PC-3 (cell line): ENCODE measurements at regions not wholly inside any gene's neighbourhood (a gene's known extent, or its start where the extent isn't known, plus 50 kb on each side); places are given as distances from the start of the nearest gene placed in this dataset.

ENCODE experiments used
- EZH2 ChIP-seq: fragments of 300-600 bp; sonication (generic); IDR thresholded peaks from one replicate; pipeline ENCODE4 v1.6.1; 2017; ENCODE audit warnings: antibody characterized with exemption, mild to moderate bottlenecking, low read length; ENCODE audit not compliant: unreplicated experiment
- EZH2phosphoT487 ChIP-seq: fragments of 300-600 bp; sonication (generic); IDR thresholded peaks from 2 replicates; pipeline ENCODE4 v1.6.1; 2018; ENCODE audit warnings: mild to moderate bottlenecking, antibody characterized with exemption, low read length, borderline replicate concordance
- TF ChIP-seq, protein P1 (sequence below): fragments of 300-600 bp; sonication (generic); conservative IDR thresholded peaks from 2 replicates; pipeline ENCODE4 v1.5.1; 2017; ENCODE audit warnings: antibody characterized with exemption, low read depth, mild to moderate bottlenecking, low read length

GRCh38 chr18:77895250-77895649 lies 645.6 kb downstream of the GALR1 start:
- TF ChIP-seq, protein P1, sequence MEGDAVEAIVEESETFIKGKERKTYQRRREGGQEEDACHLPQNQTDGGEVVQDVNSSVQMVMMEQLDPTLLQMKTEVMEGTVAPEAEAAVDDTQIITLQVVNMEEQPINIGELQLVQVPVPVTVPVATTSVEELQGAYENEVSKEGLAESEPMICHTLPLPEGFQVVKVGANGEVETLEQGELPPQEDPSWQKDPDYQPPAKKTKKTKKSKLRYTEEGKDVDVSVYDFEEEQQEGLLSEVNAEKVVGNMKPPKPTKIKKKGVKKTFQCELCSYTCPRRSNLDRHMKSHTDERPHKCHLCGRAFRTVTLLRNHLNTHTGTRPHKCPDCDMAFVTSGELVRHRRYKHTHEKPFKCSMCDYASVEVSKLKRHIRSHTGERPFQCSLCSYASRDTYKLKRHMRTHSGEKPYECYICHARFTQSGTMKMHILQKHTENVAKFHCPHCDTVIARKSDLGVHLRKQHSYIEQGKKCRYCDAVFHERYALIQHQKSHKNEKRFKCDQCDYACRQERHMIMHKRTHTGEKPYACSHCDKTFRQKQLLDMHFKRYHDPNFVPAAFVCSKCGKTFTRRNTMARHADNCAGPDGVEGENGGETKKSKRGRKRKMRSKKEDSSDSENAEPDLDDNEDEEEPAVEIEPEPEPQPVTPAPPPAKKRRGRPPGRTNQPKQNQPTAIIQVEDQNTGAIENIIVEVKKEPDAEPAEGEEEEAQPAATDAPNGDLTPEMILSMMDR = no peak
- no peak for TF ChIP-seq EZH2phosphoT487
- no peak for TF ChIP-seq EZH2
